ENCODE measurements at regions not wholly inside any gene's neighbourhood (a gene's known extent, or its start where the extent isn't known, plus 50 kb on each side); places are given as distances from the start of the nearest gene placed in this dataset.

DNA sequence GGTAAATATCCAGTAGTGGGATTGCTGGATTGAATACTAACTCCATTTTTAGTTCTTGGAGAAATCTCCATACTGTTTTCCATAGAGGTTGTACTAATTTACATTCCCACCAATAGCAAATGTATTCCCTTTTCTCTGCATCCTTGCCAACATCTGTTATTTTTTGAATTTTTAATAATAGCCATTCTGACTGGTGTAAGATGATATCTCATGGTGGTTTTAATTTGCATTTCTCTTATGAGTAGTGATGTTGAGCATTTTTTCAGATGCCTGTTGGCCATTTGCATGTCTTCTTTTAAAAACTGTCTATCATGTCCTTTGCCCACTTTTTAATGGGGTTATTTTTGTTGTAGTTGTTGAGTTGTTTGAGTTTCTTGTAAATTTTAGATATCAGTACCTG lies 253.2 kb downstream of the HAO1 start:
- TF ChIP-seq ZNF331 (CRISPR knock-in tag; IDR thresholded peaks at IDR 0.05; ENCODE audit: low read depth) (no peak), JUNB (IDR thresholded peaks at IDR 0.05; ENCODE audit: unreplicated experiment) (no peak), STAT1 (IDR thresholded peaks at IDR 0.05; ENCODE audit: unreplicated experiment) (no peak), ZNF114 (CRISPR knock-in tag; IDR thresholded peaks at IDR 0.05) (no peak), NANOG (IDR thresholded peaks at IDR 0.05; ENCODE audit: borderline replicate concordance) (no peak), EZH2phosphoT487 (IDR thresholded peaks at IDR 0.05; ENCODE audit: unreplicated experiment) (no peak), CREB1 (CRISPR knock-in tag; IDR thresholded peaks at IDR 0.05; ENCODE audit: low read depth) (no peak)
- TF ChIP-seq, protein P1, sequence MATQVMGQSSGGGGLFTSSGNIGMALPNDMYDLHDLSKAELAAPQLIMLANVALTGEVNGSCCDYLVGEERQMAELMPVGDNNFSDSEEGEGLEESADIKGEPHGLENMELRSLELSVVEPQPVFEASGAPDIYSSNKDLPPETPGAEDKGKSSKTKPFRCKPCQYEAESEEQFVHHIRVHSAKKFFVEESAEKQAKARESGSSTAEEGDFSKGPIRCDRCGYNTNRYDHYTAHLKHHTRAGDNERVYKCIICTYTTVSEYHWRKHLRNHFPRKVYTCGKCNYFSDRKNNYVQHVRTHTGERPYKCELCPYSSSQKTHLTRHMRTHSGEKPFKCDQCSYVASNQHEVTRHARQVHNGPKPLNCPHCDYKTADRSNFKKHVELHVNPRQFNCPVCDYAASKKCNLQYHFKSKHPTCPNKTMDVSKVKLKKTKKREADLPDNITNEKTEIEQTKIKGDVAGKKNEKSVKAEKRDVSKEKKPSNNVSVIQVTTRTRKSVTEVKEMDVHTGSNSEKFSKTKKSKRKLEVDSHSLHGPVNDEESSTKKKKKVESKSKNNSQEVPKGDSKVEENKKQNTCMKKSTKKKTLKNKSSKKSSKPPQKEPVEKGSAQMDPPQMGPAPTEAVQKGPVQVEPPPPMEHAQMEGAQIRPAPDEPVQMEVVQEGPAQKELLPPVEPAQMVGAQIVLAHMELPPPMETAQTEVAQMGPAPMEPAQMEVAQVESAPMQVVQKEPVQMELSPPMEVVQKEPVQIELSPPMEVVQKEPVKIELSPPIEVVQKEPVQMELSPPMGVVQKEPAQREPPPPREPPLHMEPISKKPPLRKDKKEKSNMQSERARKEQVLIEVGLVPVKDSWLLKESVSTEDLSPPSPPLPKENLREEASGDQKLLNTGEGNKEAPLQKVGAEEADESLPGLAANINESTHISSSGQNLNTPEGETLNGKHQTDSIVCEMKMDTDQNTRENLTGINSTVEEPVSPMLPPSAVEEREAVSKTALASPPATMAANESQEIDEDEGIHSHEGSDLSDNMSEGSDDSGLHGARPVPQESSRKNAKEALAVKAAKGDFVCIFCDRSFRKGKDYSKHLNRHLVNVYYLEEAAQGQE (IDR thresholded peaks at IDR 0.05; ENCODE audit: unreplicated experiment), result no peak
- TF ChIP-seq, protein P2, sequence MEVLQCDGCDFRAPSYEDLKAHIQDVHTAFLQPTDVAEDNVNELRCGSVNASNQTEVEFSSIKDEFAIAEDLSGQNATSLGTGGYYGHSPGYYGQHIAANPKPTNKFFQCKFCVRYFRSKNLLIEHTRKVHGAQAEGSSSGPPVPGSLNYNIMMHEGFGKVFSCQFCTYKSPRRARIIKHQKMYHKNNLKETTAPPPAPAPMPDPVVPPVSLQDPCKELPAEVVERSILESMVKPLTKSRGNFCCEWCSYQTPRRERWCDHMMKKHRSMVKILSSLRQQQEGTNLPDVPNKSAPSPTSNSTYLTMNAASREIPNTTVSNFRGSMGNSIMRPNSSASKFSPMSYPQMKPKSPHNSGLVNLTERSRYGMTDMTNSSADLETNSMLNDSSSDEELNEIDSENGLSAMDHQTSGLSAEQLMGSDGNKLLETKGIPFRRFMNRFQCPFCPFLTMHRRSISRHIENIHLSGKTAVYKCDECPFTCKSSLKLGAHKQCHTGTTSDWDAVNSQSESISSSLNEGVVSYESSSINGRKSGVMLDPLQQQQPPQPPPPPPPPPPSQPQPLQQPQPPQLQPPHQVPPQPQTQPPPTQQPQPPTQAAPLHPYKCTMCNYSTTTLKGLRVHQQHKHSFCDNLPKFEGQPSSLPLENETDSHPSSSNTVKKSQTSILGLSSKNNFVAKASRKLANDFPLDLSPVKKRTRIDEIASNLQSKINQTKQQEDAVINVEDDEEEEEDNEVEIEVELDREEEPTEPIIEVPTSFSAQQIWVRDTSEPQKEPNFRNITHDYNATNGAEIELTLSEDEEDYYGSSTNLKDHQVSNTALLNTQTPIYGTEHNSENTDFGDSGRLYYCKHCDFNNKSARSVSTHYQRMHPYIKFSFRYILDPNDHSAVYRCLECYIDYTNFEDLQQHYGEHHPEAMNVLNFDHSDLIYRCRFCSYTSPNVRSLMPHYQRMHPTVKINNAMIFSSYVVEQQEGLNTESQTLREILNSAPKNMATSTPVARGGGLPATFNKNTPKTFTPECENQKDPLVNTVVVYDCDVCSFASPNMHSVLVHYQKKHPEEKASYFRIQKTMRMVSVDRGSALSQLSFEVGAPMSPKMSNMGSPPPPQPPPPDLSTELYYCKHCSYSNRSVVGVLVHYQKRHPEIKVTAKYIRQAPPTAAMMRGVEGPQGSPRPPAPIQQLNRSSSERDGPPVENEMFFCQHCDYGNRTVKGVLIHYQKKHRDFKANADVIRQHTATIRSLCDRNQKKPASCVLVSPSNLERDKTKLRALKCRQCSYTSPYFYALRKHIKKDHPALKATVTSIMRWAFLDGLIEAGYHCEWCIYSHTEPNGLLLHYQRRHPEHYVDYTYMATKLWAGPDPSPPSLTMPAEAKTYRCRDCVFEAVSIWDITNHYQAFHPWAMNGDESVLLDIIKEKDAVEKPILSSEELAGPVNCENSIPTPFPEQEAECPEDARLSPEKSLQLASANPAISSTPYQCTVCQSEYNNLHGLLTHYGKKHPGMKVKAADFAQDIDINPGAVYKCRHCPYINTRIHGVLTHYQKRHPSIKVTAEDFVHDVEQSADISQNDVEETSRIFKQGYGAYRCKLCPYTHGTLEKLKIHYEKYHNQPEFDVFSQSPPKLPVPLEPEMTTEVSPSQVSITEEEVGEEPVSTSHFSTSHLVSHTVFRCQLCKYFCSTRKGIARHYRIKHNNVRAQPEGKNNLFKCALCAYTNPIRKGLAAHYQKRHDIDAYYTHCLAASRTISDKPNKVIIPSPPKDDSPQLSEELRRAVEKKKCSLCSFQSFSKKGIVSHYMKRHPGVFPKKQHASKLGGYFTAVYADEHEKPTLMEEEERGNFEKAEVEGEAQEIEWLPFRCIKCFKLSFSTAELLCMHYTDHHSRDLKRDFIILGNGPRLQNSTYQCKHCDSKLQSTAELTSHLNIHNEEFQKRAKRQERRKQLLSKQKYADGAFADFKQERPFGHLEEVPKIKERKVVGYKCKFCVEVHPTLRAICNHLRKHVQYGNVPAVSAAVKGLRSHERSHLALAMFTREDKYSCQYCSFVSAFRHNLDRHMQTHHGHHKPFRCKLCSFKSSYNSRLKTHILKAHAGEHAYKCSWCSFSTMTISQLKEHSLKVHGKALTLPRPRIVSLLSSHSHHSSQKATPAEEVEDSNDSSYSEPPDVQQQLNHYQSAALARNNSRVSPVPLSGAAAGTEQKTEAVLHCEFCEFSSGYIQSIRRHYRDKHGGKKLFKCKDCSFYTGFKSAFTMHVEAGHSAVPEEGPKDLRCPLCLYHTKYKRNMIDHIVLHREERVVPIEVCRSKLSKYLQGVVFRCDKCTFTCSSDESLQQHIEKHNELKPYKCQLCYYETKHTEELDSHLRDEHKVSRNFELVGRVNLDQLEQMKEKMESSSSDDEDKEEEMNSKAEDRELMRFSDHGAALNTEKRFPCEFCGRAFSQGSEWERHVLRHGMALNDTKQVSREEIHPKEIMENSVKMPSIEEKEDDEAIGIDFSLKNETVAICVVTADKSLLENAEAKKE (CRISPR knock-in tag; IDR thresholded peaks at IDR 0.05), result no peak
- TF ChIP-seq, protein P3, sequence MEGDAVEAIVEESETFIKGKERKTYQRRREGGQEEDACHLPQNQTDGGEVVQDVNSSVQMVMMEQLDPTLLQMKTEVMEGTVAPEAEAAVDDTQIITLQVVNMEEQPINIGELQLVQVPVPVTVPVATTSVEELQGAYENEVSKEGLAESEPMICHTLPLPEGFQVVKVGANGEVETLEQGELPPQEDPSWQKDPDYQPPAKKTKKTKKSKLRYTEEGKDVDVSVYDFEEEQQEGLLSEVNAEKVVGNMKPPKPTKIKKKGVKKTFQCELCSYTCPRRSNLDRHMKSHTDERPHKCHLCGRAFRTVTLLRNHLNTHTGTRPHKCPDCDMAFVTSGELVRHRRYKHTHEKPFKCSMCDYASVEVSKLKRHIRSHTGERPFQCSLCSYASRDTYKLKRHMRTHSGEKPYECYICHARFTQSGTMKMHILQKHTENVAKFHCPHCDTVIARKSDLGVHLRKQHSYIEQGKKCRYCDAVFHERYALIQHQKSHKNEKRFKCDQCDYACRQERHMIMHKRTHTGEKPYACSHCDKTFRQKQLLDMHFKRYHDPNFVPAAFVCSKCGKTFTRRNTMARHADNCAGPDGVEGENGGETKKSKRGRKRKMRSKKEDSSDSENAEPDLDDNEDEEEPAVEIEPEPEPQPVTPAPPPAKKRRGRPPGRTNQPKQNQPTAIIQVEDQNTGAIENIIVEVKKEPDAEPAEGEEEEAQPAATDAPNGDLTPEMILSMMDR (conservative IDR thresholded peaks at IDR 0.05; ENCODE audit: low read depth in 2 of 2), result no peak
- Histone ChIP-seq H3K79me2 (replicated peaks; ENCODE audit: insufficient read depth) (no peaks in the 10 kb centered on the region), H3K36me3 (ENCODE audit: insufficient read depth) (no peaks in the 10 kb centered on the region), H3K27me3 (ENCODE audit: insufficient read depth) (no peaks in the 10 kb centered on the region), H4K20me1 (replicated peaks; ENCODE audit: insufficient read depth) (no peaks in the 10 kb centered on the region), H3K9me2 (ENCODE audit: insufficient read depth) (peaks cover 10% of the 10 kb centered on the region; the same call in 1 of the 2 replicates), H2AFZ (no peak overlapping the region), H3F3A (replicated peaks; ENCODE audit: low read depth) (no peaks in the 10 kb centered on the region), H3K4me1 (ENCODE audit: insufficient read depth) (no peaks in the 10 kb centered on the region), H3K4me3 (no peak overlapping the region), H3K4me2 (no peak overlapping the region), H3K27ac (ENCODE audit: low read depth) (no peak overlapping the region)
- no peaks in the 10 kb centered on the region for H3K36me3 Mint-ChIP-seq (ENCODE audit: low read depth)
- H3K27ac Mint-ChIP-seq, result no peak overlapping the region
- no peak for DNase-seq (ENCODE audit: low spot score)
- no peak overlapping the region for H3K4me3 Mint-ChIP-seq
- H3K9me3 Mint-ChIP-seq, result no peaks in the 10 kb centered on the region
- ATAC-seq, result no peak
- no peaks in the 10 kb centered on the region for H3K27me3 Mint-ChIP-seq (ENCODE audit: insufficient read depth, low read depth, poor library complexity)
- H3K4me1 Mint-ChIP-seq, result no peaks in the 10 kb centered on the region

Data from GM23338 (cell line).